Gastrocnemius medialis (tissue), 4 donors: ENCODE measurements at regions not wholly inside any gene's neighbourhood (a gene's known extent, or its start where the extent isn't known, plus 50 kb on each side); places are given as distances from the start of the nearest gene placed in this dataset.

Experiments used
- ATAC-seq, 2 donors: fragments of 150-250 bp; one replicate each; pipeline ENCODE4 v1.9.1; 2016
- DNase-seq, 2 donors: peaks; one replicate each; pipeline ENCODE4 v3.0.0-alpha.2; 2019
- H3K27ac ChIP-seq, 4 donors: fragments of 200-600 bp; sonication (generic); 1 replicate in 1 of 4; 2 replicates in 3 of 4; pipeline ENCODE4 v1.5.1; 2016 to 2018; ENCODE audit warnings: mild to moderate bottlenecking in 2 of 4, moderate library complexity in 1 of 4
- H3K27me3 ChIP-seq, 3 donors: fragments of 200-600 bp; sonication (generic) in 2 of 3; 1 replicate in 1 of 3; 2 replicates in 2 of 3; pipeline versions ENCODE4 v1.5.1 to v1.6.0; 2016 to 2019; ENCODE audit warnings: mild to moderate bottlenecking in 1 of 3, moderate library complexity in 1 of 3
- H3K36me3 ChIP-seq, 2 donors: fragments of 200-600 bp; sonication (generic) in 1 of 2; one replicate each; pipeline ENCODE4 v1.5.1; 2017 to 2018
- H3K4me1 ChIP-seq, 2 donors: fragments of 200-600 bp; sonication (generic) in 1 of 2; one replicate each; pipeline ENCODE4 v1.5.1; 2016 to 2017; ENCODE audit warnings: mild to moderate bottlenecking in 2 of 2
- H3K4me3 ChIP-seq, 4 donors: fragments of 200-600 bp; sonication (generic) in 3 of 4; 1 replicate in 1 of 4; 2 replicates in 3 of 4; pipeline ENCODE4 v1.5.1; 2016 to 2019; ENCODE audit warnings: mild to moderate bottlenecking in 2 of 4
- H3K9me3 ChIP-seq, 3 donors: fragments of 200-600 bp; sonication (generic) in 2 of 3; 1 replicate in 1 of 3; 2 replicates in 2 of 3; pipeline ENCODE4 v1.5.1; 2016 to 2019
- POLR2A ChIP-seq, 2 donors: fragments of 450-650 bp; IDR thresholded peaks; one replicate each; pipeline ENCODE4 v1.6.1; 2017; ENCODE audit warnings: antibody characterized with exemption in 2 of 2, mild to moderate bottlenecking in 2 of 2, moderate library complexity in 2 of 2
- in situ Hi-C, 4 donors: fragments of 200-750 bp; cut with MboI; loops; one replicate each; pipeline versions ENCODE4 v1.15.0 to v1.8.0; 2017; ENCODE audit warnings: low sequenced_read_pairs in 4 of 4
- intact Hi-C: fragments of 100-400 bp; cut with DNase I; formaldehyde crosslinking; loops from one replicate; pipeline ENCODE4 v1.15.1; 2023; ENCODE audit warnings: low total_unique reads
- TF ChIP-seq, protein P1 (sequence below), 5 experiments: fragments of 450-650 bp in 3 of 5; fragments of 200-600 bp in 2 of 5; sonication (generic) in 2 of 5; IDR thresholded peaks in 4 of 5; conservative IDR thresholded peaks in 1 of 5; 1 replicate in 4 of 5; 2 replicates in 1 of 5; pipeline ENCODE4 v1.5.1; 2016 to 2019; ENCODE audit warnings: antibody characterized with exemption in 5 of 5, mild to moderate bottlenecking in 3 of 5, moderate library complexity in 3 of 5

DNA sequence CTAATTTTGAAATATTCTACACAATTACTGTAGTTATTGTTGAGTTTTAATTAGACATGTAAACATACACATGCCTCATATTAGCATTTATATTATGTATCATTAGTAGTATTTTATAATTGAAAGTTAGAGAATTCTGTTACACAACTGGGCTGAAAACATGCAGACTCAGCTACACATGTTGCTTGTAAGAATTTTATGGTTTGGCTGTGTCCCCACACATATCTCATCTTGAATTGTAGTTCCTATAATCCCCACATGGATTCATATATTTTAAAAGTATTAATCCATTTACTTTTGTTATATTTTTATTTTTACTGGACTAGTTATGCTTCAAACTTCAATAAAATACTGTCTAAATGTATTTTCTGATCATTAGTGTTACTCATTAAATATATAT, 2075.3 kb upstream of the C9orf72 start:
- intact Hi-C loops = no loop called here
- Histone ChIP-seq H3K36me3 (no peaks in the 10 kb centered on the region), H3K27ac (no peak overlapping the region), H3K4me3 (no peak overlapping the region), H3K27me3 (no peaks in the 10 kb centered on the region), H3K4me1 (no peaks in the 10 kb centered on the region), H3K9me3 (no peaks in the 10 kb centered on the region)
- DNase-seq (no peak), ATAC-seq (no peak)
- TF ChIP-seq POLR2A (IDR thresholded peaks at IDR 0.05) = no peak
- TF ChIP-seq, protein P1, sequence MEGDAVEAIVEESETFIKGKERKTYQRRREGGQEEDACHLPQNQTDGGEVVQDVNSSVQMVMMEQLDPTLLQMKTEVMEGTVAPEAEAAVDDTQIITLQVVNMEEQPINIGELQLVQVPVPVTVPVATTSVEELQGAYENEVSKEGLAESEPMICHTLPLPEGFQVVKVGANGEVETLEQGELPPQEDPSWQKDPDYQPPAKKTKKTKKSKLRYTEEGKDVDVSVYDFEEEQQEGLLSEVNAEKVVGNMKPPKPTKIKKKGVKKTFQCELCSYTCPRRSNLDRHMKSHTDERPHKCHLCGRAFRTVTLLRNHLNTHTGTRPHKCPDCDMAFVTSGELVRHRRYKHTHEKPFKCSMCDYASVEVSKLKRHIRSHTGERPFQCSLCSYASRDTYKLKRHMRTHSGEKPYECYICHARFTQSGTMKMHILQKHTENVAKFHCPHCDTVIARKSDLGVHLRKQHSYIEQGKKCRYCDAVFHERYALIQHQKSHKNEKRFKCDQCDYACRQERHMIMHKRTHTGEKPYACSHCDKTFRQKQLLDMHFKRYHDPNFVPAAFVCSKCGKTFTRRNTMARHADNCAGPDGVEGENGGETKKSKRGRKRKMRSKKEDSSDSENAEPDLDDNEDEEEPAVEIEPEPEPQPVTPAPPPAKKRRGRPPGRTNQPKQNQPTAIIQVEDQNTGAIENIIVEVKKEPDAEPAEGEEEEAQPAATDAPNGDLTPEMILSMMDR (IDR thresholded peaks at IDR 0.05 in 4 of 5, conservative IDR thresholded peaks at IDR 0.05 in 1 of 5) = no peak
- in situ Hi-C loops = no loop called here

DNA sequence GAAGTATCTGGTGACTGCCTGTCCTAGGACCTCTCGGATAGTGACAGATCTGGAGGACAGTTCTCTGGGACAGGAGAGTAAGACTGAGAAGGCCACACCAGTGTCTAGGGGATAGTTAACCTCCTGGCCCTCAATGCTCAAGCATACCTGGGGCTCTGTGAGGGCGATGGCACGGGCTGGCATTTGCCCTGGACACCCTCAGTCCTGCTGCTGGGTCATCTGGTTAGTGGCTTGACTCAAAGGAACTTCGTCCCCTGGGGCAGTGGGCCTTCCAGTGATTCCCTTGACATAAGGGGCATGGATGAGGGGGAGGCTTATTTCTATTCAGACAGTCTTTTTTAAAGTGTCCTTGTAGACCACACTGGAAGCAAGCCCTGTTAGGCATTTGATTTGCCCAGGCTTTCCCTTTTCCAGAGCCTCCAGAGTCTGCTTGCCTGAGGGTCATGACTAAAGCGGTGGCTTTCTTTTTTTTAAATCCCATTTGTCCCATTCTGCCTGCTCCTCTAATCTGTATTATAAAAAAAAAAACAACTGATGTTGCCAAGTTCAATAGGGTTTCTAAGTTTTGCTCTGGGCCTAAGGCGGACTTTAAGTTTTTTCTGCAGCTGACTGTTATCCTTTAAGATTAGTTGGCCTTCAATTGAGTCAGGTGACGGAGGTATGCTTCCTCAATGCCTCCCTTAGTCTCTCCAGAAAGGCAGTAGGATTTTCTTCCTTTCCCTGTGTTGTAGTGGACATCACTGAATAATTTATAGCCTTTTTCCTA, 2083.5 kb upstream of the C9orf72 start:
- no peak overlapping the region for H3K4me3 ChIP-seq
- ATAC-seq (no peak), DNase-seq (no peak)
- TF ChIP-seq, protein P1 (IDR thresholded peaks at IDR 0.05 in 4 of 5, conservative IDR thresholded peaks at IDR 0.05 in 1 of 5) = no peak
- no peak for TF ChIP-seq POLR2A (IDR thresholded peaks at IDR 0.05)
- H3K36me3 ChIP-seq = no peaks in the 10 kb centered on the region
- H3K4me1 ChIP-seq = no peaks in the 10 kb centered on the region
- in situ Hi-C loops = no loop called here
- intact Hi-C loops = no loop called here
- H3K9me3 ChIP-seq = no peaks in the 10 kb centered on the region
- no peak overlapping the region for H3K27ac ChIP-seq
- H3K27me3 ChIP-seq = no peaks in the 10 kb centered on the region

DNA sequence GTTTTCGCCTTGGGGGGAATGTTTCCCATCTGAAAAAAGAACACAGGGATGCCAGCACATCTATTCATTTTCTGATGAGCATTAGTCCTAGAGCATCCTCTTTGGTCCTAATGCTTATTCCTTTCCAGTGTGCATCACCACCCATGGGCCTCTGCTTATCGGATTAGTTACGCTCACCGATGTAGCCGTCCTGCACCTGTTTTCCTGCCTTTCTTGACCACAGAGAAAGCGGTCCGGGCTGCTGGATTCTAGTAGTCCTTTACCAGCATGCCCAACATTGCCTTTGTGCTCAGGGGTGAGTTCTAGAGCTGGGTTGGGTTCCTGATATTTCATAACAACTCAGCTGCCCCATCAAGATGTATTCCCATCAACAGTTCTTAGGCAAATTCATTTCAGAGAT, 2084.5 kb upstream of the C9orf72 start:
- Histone ChIP-seq H3K4me3 (no peak overlapping the region), H3K27ac (no peak overlapping the region), H3K9me3 (no peaks in the 10 kb centered on the region), H3K4me1 (no peaks in the 10 kb centered on the region), H3K27me3 (no peaks in the 10 kb centered on the region), H3K36me3 (no peaks in the 10 kb centered on the region)
- TF ChIP-seq POLR2A (IDR thresholded peaks at IDR 0.05) = no peak
- TF ChIP-seq, protein P1 (IDR thresholded peaks at IDR 0.05 in 4 of 5, conservative IDR thresholded peaks at IDR 0.05 in 1 of 5) = no peak
- in situ Hi-C loops = no loop called here
- DNase-seq (no peak), ATAC-seq (no peak)
- intact Hi-C loops = no loop called here

DNA sequence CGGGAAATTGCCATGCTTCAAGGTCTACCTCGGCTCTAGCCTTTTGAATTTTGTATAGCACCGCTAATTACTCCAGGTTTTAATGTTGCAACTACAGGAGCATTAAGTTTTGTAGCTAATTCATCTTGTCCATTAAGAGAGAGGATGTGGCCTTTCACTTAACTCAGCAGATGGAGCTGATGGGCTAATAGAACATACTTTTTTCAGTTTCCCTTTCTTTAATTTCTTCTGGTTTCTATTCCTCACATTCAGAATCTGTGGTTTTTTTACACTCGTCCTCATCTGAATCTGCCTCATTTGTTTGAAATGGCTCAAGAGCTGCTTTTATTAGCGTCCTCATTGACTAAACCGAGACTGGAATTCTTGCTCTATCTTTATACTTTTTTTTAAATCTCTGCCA, 2085.7 kb upstream of the C9orf72 start:
- Histone ChIP-seq H3K4me1 (no peaks in the 10 kb centered on the region), H3K27ac (no peak overlapping the region), H3K9me3 (no peaks in the 10 kb centered on the region), H3K27me3 (no peaks in the 10 kb centered on the region), H3K4me3 (no peak overlapping the region), H3K36me3 (no peaks in the 10 kb centered on the region)
- TF ChIP-seq, protein P1 (IDR thresholded peaks at IDR 0.05 in 4 of 5, conservative IDR thresholded peaks at IDR 0.05 in 1 of 5) = no peak
- TF ChIP-seq POLR2A (IDR thresholded peaks at IDR 0.05) = no peak
- no peak for DNase-seq
- intact Hi-C loops = no loop called here
- no peak for ATAC-seq
- in situ Hi-C loops = no loop called here

DNA sequence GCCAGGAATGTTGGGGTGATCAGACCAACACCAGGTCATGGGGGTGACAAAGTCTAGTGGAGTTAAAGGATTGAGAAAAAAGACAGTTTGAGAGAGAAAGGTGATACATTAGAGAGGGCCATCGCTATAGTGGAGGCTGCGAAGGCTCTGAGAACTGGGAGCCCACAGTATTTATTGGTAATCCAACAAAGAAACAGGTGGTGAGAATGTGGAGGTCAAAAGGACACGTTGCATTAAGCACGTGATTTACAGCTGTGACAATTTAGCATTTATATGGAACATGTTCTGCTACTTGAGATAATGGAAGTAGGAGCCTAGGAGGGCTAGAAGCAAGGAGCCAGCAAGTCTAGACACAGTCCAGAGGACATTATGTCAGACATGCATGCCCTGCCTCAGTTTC, 2086.5 kb upstream of the C9orf72 start:
- ATAC-seq (no peak), DNase-seq (no peak)
- no peaks in the 10 kb centered on the region for H3K4me1 ChIP-seq
- intact Hi-C loops = no loop called here
- in situ Hi-C loops = no loop called here
- H3K27ac ChIP-seq = no peak overlapping the region
- TF ChIP-seq, protein P1 (IDR thresholded peaks at IDR 0.05 in 4 of 5, conservative IDR thresholded peaks at IDR 0.05 in 1 of 5) = no peak
- TF ChIP-seq POLR2A (IDR thresholded peaks at IDR 0.05) = no peak
- no peaks in the 10 kb centered on the region for H3K9me3 ChIP-seq
- H3K27me3 ChIP-seq = no peaks in the 10 kb centered on the region
- H3K36me3 ChIP-seq = no peaks in the 10 kb centered on the region
- no peak overlapping the region for H3K4me3 ChIP-seq
